Heart right ventricle (tissue), 16 donors: ENCODE measurements at regions not wholly inside any gene's neighbourhood (a gene's known extent, or its start where the extent isn't known, plus 50 kb on each side); places are given as distances from the start of the nearest gene placed in this dataset.

Experiments
- ATAC-seq, 8 donors: fragments of 200-7000 bp; cut with Tn5 transposase; one replicate each; pipeline ENCODE4 v1.9.1; 2020; ENCODE audit warnings: mild to moderate bottlenecking in 8 of 8, moderate library complexity in 8 of 8, moderate number of reproducible peaks in 1 of 8
- DNase-seq, 2 donors: peaks; one replicate each; pipeline ENCODE4 v3.0.0-alpha.2; 2020
- H3K27ac ChIP-seq, 10 donors: fragments of 200-600 bp; sonication (generic) in 2 of 10; one replicate each; pipeline versions ENCODE4 v1.5.0 to v1.8.0; 2020 to 2022; ENCODE audit warnings: mild to moderate bottlenecking in 3 of 10
- H3K27me3 ChIP-seq, 7 donors: fragments of 200-600 bp; one replicate each; pipeline ENCODE4 v1.8.0; 2021 to 2022; ENCODE audit warnings: mild to moderate bottlenecking in 2 of 7
- H3K36me3 ChIP-seq, 9 donors: fragments of 200-600 bp; sonication (generic) in 1 of 9; one replicate each; pipeline versions ENCODE4 v1.5.0 to v1.8.0; 2020 to 2022; ENCODE audit warnings: mild to moderate bottlenecking in 2 of 9
- H3K4me1 ChIP-seq, 9 donors: fragments of 200-600 bp; sonication (generic) in 1 of 9; one replicate each; pipeline versions ENCODE4 v1.5.0 to v1.8.0; 2020 to 2022; ENCODE audit warnings: mild to moderate bottlenecking in 4 of 9
- H3K4me3 ChIP-seq, 10 donors: fragments of 200-600 bp; sonication (generic) in 2 of 10; one replicate each; pipeline versions ENCODE4 v1.5.0 to v1.8.0; 2020 to 2022; ENCODE audit warnings: mild to moderate bottlenecking in 7 of 10, moderate library complexity in 2 of 10
- H3K9me3 ChIP-seq, 11 donors: fragments of 200-600 bp in 10 of 11; sonication (generic) in 2 of 11; one replicate each; pipeline versions ENCODE4 v1.5.0 to v1.8.0; 2013 to 2022; ENCODE audit warnings: mild to moderate bottlenecking in 2 of 11, control low read depth in 1 of 11, moderate library complexity in 1 of 11
- WGBS, 2 donors: extraction: QIAGEN DNeasy Blood & Tissue Kit; methylation state at CpG; one replicate each; pipeline ENCODE4 v1.1.7; 2013; ENCODE audit warnings: inconsistent platforms in 1 of 2; 5-methylcytosine and 5-hydroxymethylcytosine counted together
- intact Hi-C, 10 donors: fragments of 100-400 bp; cut with DNase I; formaldehyde crosslinking; loops; one replicate each; pipeline versions ENCODE4 v1.11.1 to v1.14.2; 2022
- TF ChIP-seq, protein P1 (sequence below), 9 donors: fragments of 200-600 bp; sonication (generic) in 2 of 9; IDR thresholded peaks; one replicate each; pipeline versions ENCODE4 v1.5.0 to v1.8.0; 2021 to 2022; ENCODE audit warnings: antibody characterized with exemption in 9 of 9, mild to moderate bottlenecking in 5 of 9, moderate library complexity in 1 of 9
- donor health status: Arrhythmogenic right ventricular cardiomyopathy.
- donor health status: ischemic (EF 13 %, LVEDD 7.1; RV severe dilation, severe dysfunction).
- donor health status: healthy with polysubstance abuse.
- donor health status: DM: no; HTN: yes; CAD: no.
- donor health status: DM: no; HTN: no; CAD: no.
- donor health status: ischemic (EF 25% LVEDD 6.9; RV normal size, moderate dysfunction).
- donor health status: ischemic (EF 25% LVEDD 5.7; RV mildly dilated, moderate dysfunction).
- donor health status: healthy.
- donor health status: DM: yes; HTN: yes; CAD: no.
- donor health status: Ischemic cardiomyopathy.
- donor health status: ischemic (EF 35%, LVEDD 5.7; RV mildly dilated, moderate dysfunction).
- donor health status: nonischemic (EF 11% LVEDD 7.7; RV severe dilation, severe dysfunction).
- donor health status: DM: yes; HTN: yes; CAD: no.
- donor health status: PGD.
- donor health status: ischemic (EF 29% LVEDD 5.4; RV normal size, mild dysfunction).
- donor health status: nonischemic (EF 23%, LVEDD 6.1; RV moderate dilation, normal function).

GRCh38 chr3:22471557-22471956, 720.5 kb upstream of the ZNF385D start:
- Histone ChIP-seq H3K9me3 (no peaks in the 10 kb centered on the region), H3K27me3 (no peaks in the 10 kb centered on the region), H3K36me3 (no peaks in the 10 kb centered on the region), H3K4me3 (no peak overlapping the region), H3K4me1 (peaks cover 0 to 7% (median 0%) of the 10 kb centered on the region in 9 donors), H3K27ac (no peak overlapping the region)
- TF ChIP-seq, protein P1, sequence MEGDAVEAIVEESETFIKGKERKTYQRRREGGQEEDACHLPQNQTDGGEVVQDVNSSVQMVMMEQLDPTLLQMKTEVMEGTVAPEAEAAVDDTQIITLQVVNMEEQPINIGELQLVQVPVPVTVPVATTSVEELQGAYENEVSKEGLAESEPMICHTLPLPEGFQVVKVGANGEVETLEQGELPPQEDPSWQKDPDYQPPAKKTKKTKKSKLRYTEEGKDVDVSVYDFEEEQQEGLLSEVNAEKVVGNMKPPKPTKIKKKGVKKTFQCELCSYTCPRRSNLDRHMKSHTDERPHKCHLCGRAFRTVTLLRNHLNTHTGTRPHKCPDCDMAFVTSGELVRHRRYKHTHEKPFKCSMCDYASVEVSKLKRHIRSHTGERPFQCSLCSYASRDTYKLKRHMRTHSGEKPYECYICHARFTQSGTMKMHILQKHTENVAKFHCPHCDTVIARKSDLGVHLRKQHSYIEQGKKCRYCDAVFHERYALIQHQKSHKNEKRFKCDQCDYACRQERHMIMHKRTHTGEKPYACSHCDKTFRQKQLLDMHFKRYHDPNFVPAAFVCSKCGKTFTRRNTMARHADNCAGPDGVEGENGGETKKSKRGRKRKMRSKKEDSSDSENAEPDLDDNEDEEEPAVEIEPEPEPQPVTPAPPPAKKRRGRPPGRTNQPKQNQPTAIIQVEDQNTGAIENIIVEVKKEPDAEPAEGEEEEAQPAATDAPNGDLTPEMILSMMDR (IDR thresholded peaks at IDR 0.05) = no peak
- WGBS, 2 donors = 66 to 77% methylated on average over 4 of the region's 4 CpGs
- no peak for ATAC-seq
- intact Hi-C loops = no loop called here
- no peak for DNase-seq

- WGBS, 2 donors = 83 to 91% methylated on average over 8 of the region's 8 CpGs
- ATAC-seq (no peak), DNase-seq (no peak)
- Histone ChIP-seq H3K4me1 (peaks cover 0 to 7% (median 0%) of the 10 kb centered on the region in 9 donors), H3K4me3 (no peak overlapping the region), H3K27ac (no peak overlapping the region), H3K36me3 (no peaks in the 10 kb centered on the region), H3K27me3 (no peaks in the 10 kb centered on the region), H3K9me3 (no peaks in the 10 kb centered on the region)
- TF ChIP-seq, protein P1 (IDR thresholded peaks at IDR 0.05) = no peak
- intact Hi-C loops = no loop called here
Measured at GRCh38 chr3:22474706-22475445, 723.9 kb upstream of the ZNF385D start.

DNA sequence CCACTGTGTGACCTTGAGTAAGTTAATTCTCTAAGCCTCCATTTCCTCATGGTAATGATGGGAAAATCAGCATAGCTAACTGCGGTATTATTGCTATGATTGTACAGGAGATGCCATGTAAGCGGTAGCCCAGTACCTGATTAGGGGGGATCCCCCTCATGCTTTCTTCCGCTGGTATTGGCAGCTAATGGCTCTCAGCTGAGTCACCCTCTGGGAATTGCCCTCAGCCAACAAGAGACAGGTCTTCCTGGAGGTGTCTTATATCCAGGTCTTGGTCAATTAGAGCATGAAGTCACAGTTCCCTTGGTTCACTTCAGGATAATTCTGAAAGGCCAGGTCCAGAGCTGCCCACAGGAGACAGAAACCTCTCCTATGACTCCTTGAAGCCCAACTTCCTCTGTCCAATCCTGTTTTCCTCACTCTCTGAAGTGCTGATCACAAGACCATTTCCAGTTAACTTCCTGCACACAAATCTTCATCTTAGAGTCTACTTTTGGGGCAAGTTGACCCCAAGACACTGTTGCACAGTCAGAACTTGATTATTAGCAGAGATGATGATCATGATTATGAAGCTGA, 724.7 kb upstream of the ZNF385D start:
- ATAC-seq (no peak), DNase-seq (no peak)
- WGBS, 2 donors = 93 to 94% methylated on average over 3 of the region's 3 CpGs
- TF ChIP-seq, protein P1 (IDR thresholded peaks at IDR 0.05) = no peak
- Histone ChIP-seq H3K9me3 (no peaks in the 10 kb centered on the region), H3K4me1 (peaks cover 0 to 7% (median 0%) of the 10 kb centered on the region in 9 donors), H3K27ac (no peak overlapping the region), H3K36me3 (no peaks in the 10 kb centered on the region), H3K4me3 (no peak overlapping the region), H3K27me3 (no peaks in the 10 kb centered on the region)
- intact Hi-C loops = no loop called here

DNA sequence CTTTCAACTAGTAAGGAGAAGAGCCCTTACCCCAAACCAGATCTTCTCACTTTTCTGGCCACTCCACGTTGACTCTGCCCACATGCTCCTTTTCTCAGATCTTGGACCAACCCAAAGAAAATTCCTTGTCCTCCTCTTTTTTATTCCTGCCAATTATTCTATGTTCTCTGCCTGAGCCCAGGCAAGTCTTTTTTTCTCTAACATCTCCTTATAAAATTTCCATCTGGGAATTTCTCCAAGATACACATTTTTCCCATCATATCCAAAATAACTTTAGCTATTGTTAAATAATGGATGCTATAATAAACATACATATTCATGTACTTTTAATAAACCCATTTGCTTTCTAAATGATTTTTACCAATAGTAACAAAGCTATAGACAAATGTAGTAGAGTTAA, 726.0 kb upstream of the ZNF385D start:
- Histone ChIP-seq H3K27me3 (no peaks in the 10 kb centered on the region), H3K9me3 (no peaks in the 10 kb centered on the region), H3K4me1 (peaks cover 0 to 7% (median 0%) of the 10 kb centered on the region in 9 donors), H3K36me3 (no peaks in the 10 kb centered on the region), H3K27ac (no peak overlapping the region), H3K4me3 (no peak overlapping the region)
- no peak for ATAC-seq
- 41 to 57% methylated on average over 1 of the region's 1 CpG for WGBS, 2 donors
- intact Hi-C loops = no loop called here
- no peak for DNase-seq
- TF ChIP-seq, protein P1 (IDR thresholded peaks at IDR 0.05) = no peak
